Activated T-helper 17 cell treated with anti-CD3 and anti-CD28 coated beads, Interleukin-2, amount 50 U/mL, for 72 hours (primary cell): ENCODE measurements at regions not wholly inside any gene's neighbourhood (a gene's known extent, or its start where the extent isn't known, plus 50 kb on each side); places are given as distances from the start of the nearest gene placed in this dataset.
"Not testable (repeated sequence)": the region's sequence is repeated elsewhere in the genome, so short reads cannot be mapped to it uniquely, and the experiment has no call there.

Source experiments
- ATAC-seq: fragments of 150-1000 bp; cut with Tn5 transposase; replicated peaks from 2 replicates; pipeline ENCODE4 v1.10.0; 2021; ENCODE audit warnings: mild to moderate bottlenecking, moderate library complexity
- H3K27ac Mint-ChIP-seq: one replicate; pipeline ENCODE4 v1.8.0; 2022; ENCODE audit warnings: mixed read lengths
- H3K27me3 Mint-ChIP-seq: one replicate; pipeline ENCODE4 v1.8.0; 2022; ENCODE audit warnings: mixed read lengths
- H3K36me3 Mint-ChIP-seq: one replicate; pipeline ENCODE4 v1.8.0; 2022; ENCODE audit warnings: low read depth, mild to moderate bottlenecking, mixed read lengths
- H3K4me1 Mint-ChIP-seq: one replicate; pipeline ENCODE4 v1.8.0; 2022; ENCODE audit warnings: mixed read lengths
- H3K4me3 Mint-ChIP-seq: one replicate; pipeline ENCODE4 v1.8.0; 2022; ENCODE audit warnings: mild to moderate bottlenecking, mixed read lengths
- H3K9me3 Mint-ChIP-seq: one replicate; pipeline ENCODE4 v1.8.0; 2022; ENCODE audit warnings: mixed read lengths

- H3K4me3 Mint-ChIP-seq = no peak overlapping the region
- H3K4me1 Mint-ChIP-seq = no peaks in the 10 kb centered on the region
- no peak overlapping the region for H3K27ac Mint-ChIP-seq
- no peak for ATAC-seq
- H3K9me3 Mint-ChIP-seq = peaks cover 17% of the 10 kb centered on the region
- no peaks in the 10 kb centered on the region for H3K36me3 Mint-ChIP-seq
- peaks cover 3% of the 10 kb centered on the region for H3K27me3 Mint-ChIP-seq
Observed at GRCh38 chr6:71082033-71082650, 125.3 kb upstream of the B3GAT2 start.

GRCh38 chr6:71083308-71083820 lies 126.5 kb upstream of the B3GAT2 start:
- ATAC-seq = no peak
- Mint-ChIP-seq H3K4me1 (no peaks in the 10 kb centered on the region), H3K9me3 (peaks cover 10% of the 10 kb centered on the region)

GRCh38 chr6:71088166-71088565 lies 131.3 kb upstream of the B3GAT2 start:
- no peaks in the 10 kb centered on the region for H3K27me3 Mint-ChIP-seq
- H3K36me3 Mint-ChIP-seq = no peaks in the 10 kb centered on the region
- no peak overlapping the region for H3K4me3 Mint-ChIP-seq
- no peak overlapping the region for H3K27ac Mint-ChIP-seq
- no peaks in the 10 kb centered on the region for H3K9me3 Mint-ChIP-seq
- no peak for ATAC-seq
- H3K4me1 Mint-ChIP-seq = no peaks in the 10 kb centered on the region

More at GRCh38 chr6:71083308-71083820, 126.5 kb upstream of the B3GAT2 start:
- Mint-ChIP-seq H3K27ac (no peak overlapping the region), H3K36me3 (no peaks in the 10 kb centered on the region), H3K4me3 (no peak overlapping the region), H3K27me3 (peaks cover 3% of the 10 kb centered on the region)

GRCh38 chr6:71090217-71090616 lies 133.4 kb upstream of the B3GAT2 start:
- no peak for ATAC-seq
- Mint-ChIP-seq H3K27me3 (no peaks in the 10 kb centered on the region), H3K27ac (no peak overlapping the region), H3K36me3 (no peaks in the 10 kb centered on the region), H3K9me3 (no peaks in the 10 kb centered on the region), H3K4me3 (no peak overlapping the region), H3K4me1 (no peaks in the 10 kb centered on the region)

- Mint-ChIP-seq H3K9me3 (no peaks in the 10 kb centered on the region), H3K27ac (no peak overlapping the region), H3K4me3 (no peak overlapping the region), H3K36me3 (no peaks in the 10 kb centered on the region), H3K4me1 (no peaks in the 10 kb centered on the region), H3K27me3 (no peaks in the 10 kb centered on the region)
- no peak for ATAC-seq
Observed at GRCh38 chr6:71091167-71091566, 134.3 kb upstream of the B3GAT2 start.

GRCh38 chr6:71091956-71092355 lies 135.1 kb upstream of the B3GAT2 start:
- no peaks in the 10 kb centered on the region for H3K9me3 Mint-ChIP-seq
- no peak for ATAC-seq
- H3K27me3 Mint-ChIP-seq = no peaks in the 10 kb centered on the region
- no peaks in the 10 kb centered on the region for H3K4me1 Mint-ChIP-seq
- H3K27ac Mint-ChIP-seq = no peak overlapping the region
- H3K36me3 Mint-ChIP-seq = no peaks in the 10 kb centered on the region
- H3K4me3 Mint-ChIP-seq = no peak overlapping the region

GRCh38 chr6:71097264-71097663 lies 140.4 kb upstream of the B3GAT2 start:
- not testable (repeated sequence) for H3K4me3 Mint-ChIP-seq, H3K27me3 Mint-ChIP-seq, H3K9me3 Mint-ChIP-seq, ATAC-seq, H3K27ac Mint-ChIP-seq, H3K36me3 Mint-ChIP-seq, H3K4me1 Mint-ChIP-seq

- Mint-ChIP-seq H3K36me3 (no peaks in the 10 kb centered on the region), H3K4me1 (no peaks in the 10 kb centered on the region), H3K27ac (no peak overlapping the region), H3K4me3 (no peak overlapping the region), H3K27me3 (peaks cover 11% of the 10 kb centered on the region), H3K9me3 (peaks cover 5% of the 10 kb centered on the region)
- no peak for ATAC-seq
Observed at GRCh38 chr6:71099649-71100048, 142.8 kb upstream of the B3GAT2 start.

GRCh38 chr6:71103130-71103529 lies 146.3 kb upstream of the B3GAT2 start:
- no peak overlapping the region for H3K27ac Mint-ChIP-seq
- no peak for ATAC-seq
- no peaks in the 10 kb centered on the region for H3K36me3 Mint-ChIP-seq
- H3K27me3 Mint-ChIP-seq = peaks cover 19% of the 10 kb centered on the region
- H3K9me3 Mint-ChIP-seq = peaks cover 5% of the 10 kb centered on the region
- H3K4me3 Mint-ChIP-seq = no peak overlapping the region
- H3K4me1 Mint-ChIP-seq = no peaks in the 10 kb centered on the region

GRCh38 chr6:71103641-71104040 lies 146.8 kb upstream of the B3GAT2 start:
- peaks cover 21% of the 10 kb centered on the region for H3K27me3 Mint-ChIP-seq
- ATAC-seq = no peak

GRCh38 chr6:71106276-71106675 lies 149.4 kb upstream of the B3GAT2 start:
- Mint-ChIP-seq H3K27me3 (peaks cover 28% of the 10 kb centered on the region), H3K36me3 (no peaks in the 10 kb centered on the region), H3K9me3 (no peaks in the 10 kb centered on the region), H3K4me1 (no peaks in the 10 kb centered on the region), H3K27ac (no peak overlapping the region), H3K4me3 (no peak overlapping the region)
- ATAC-seq = no peak

More at GRCh38 chr6:71103641-71104040, 146.8 kb upstream of the B3GAT2 start:
- Mint-ChIP-seq H3K36me3 (no peaks in the 10 kb centered on the region), H3K27ac (no peak overlapping the region), H3K4me3 (no peak overlapping the region), H3K4me1 (no peaks in the 10 kb centered on the region), H3K9me3 (peaks cover 5% of the 10 kb centered on the region)

GRCh38 chr6:71107911-71108420 lies 151.1 kb upstream of the B3GAT2 start:
- no peaks in the 10 kb centered on the region for H3K9me3 Mint-ChIP-seq
- no peaks in the 10 kb centered on the region for H3K4me1 Mint-ChIP-seq
- no peak overlapping the region for H3K27ac Mint-ChIP-seq
- peaks cover 30% of the 10 kb centered on the region for H3K27me3 Mint-ChIP-seq
- H3K4me3 Mint-ChIP-seq = no peak overlapping the region
- no peaks in the 10 kb centered on the region for H3K36me3 Mint-ChIP-seq
- no peak for ATAC-seq

- ATAC-seq = no peak
- Mint-ChIP-seq H3K4me3 (no peak overlapping the region), H3K4me1 (no peaks in the 10 kb centered on the region), H3K27me3 (peaks cover 20% of the 10 kb centered on the region), H3K27ac (no peak overlapping the region), H3K9me3 (peaks cover 11% of the 10 kb centered on the region), H3K36me3 (no peaks in the 10 kb centered on the region)
Observed at GRCh38 chr6:71114544-71114943, 157.7 kb upstream of the B3GAT2 start.

- no peak overlapping the region for H3K4me3 Mint-ChIP-seq
- H3K4me1 Mint-ChIP-seq = no peaks in the 10 kb centered on the region
- no peak overlapping the region for H3K27ac Mint-ChIP-seq
- H3K9me3 Mint-ChIP-seq = peaks cover 14% of the 10 kb centered on the region
- no peak for ATAC-seq
- peaks cover 20% of the 10 kb centered on the region for H3K27me3 Mint-ChIP-seq
- H3K36me3 Mint-ChIP-seq = no peaks in the 10 kb centered on the region
Observed at GRCh38 chr6:71114986-71115385, 158.1 kb upstream of the B3GAT2 start.

GRCh38 chr6:71119560-71119959 lies 162.7 kb upstream of the B3GAT2 start:
- ATAC-seq = no peak
- H3K27me3 Mint-ChIP-seq = peaks cover 8% of the 10 kb centered on the region
- no peaks in the 10 kb centered on the region for H3K36me3 Mint-ChIP-seq
- H3K9me3 Mint-ChIP-seq = peaks cover 18% of the 10 kb centered on the region
- no peak overlapping the region for H3K4me3 Mint-ChIP-seq
- H3K27ac Mint-ChIP-seq = no peak overlapping the region
- H3K4me1 Mint-ChIP-seq = no peaks in the 10 kb centered on the region
